NCI-H460 (cell line): ENCODE measurements at regions not wholly inside any gene's neighbourhood (a gene's known extent, or its start where the extent isn't known, plus 50 kb on each side); places are given as distances from the start of the nearest gene placed in this dataset.

Source experiments
- DNase-seq: peaks from one replicate; pipeline ENCODE4 v3.0.0-alpha.2; 2016; ENCODE audit warnings: low read depth; ENCODE audit errors: extremely low read depth

DNA sequence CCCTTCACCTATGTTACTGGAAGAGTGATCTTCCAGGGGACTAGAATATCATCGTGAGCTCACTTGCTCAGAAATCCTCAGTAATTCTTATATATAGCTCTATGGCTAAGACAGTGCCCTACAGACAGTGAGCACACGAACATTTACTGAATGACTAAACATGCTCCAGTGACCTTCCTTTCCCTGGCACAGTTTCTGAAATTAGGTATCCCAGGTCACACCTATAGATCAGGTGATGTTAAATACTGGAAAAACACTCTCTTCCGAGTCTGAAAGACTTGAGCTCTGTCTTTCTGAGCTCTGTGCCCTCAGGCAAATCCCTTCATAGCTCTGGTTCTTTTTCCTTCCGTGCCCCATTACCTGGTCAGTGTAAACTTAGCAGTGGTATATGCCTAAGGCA lies 239.4 kb upstream of the LRIG1 start:
- DNase-seq: no peak

DNA sequence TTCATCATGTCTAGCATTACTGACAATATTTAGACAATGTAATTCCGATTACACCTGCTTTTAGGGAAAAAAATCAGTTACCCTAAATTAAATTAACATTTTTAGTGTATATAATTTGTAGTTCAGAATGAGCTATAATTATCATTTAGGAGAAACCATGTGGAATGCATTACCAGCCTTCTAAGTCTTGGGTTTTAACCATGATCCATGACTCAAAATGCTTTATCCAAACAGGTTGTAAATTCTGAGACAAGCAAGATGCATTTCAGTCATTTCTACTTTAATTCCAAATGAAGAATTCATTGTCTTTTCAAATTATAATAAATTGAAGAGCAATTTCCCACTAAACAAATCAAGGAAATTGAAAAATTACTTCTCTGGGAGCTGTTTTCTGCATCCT lies 243.7 kb upstream of the LRIG1 start:
- DNase-seq: no peak

DNA sequence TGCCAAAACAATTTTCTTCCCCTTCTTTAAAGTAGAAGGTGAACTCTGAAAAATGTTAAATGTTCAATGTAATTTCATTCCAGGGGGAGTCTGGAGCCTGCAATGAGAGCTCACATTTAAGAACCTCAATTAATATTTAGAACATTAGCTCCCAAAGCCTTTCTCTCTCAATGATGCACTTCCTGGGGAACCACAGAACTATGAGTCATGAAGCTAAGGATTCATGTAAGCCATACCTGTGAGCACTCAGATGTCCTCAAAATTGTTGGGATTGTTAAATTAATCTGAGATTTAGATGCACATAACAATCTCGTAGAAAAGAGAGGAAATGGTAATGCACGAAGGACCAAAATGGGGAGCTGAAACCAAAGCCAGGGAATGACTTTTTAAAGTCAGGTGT lies 244.2 kb upstream of the LRIG1 start:
- no peak for DNase-seq

DNA sequence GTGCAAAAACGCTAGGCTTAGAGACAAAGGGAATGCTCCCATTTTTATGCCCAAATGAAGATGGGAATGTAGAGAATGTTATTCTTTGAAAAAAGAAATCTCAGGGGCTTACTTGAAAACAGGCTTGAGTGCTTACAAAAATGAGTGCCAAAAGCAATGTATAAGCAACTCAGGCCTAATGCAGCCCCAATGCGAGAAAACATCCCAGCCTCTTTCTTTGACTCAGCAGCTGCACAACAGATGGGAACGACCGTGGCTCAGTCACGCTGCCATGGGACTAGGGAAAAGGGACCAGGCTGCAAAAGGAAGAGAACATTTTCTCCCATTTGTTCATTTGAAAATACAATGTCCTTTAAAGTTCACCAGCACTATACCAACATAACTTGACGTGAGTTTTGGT lies 246.4 kb upstream of the LRIG1 start:
- DNase-seq: no peak

DNA sequence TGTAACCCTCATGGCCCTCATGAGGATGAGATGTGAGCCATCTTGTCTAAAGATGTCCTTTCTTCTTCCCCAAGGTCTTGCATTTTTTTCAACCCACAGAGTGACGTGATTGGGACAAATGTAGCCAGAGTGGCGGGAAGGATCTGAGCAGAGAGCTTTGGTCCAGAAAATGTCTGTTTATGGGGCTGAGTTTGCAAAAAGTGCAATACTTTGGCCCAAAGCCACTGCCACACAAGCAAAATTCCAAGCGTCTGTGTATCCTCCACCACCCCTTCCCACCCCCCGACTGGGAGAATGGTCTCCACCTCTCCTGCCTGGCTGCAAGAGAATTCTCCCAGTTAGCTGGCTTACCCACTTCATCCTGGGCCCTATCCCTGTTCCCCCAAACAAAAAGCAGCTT lies 246.9 kb upstream of the LRIG1 start:
- no peak for DNase-seq

DNA sequence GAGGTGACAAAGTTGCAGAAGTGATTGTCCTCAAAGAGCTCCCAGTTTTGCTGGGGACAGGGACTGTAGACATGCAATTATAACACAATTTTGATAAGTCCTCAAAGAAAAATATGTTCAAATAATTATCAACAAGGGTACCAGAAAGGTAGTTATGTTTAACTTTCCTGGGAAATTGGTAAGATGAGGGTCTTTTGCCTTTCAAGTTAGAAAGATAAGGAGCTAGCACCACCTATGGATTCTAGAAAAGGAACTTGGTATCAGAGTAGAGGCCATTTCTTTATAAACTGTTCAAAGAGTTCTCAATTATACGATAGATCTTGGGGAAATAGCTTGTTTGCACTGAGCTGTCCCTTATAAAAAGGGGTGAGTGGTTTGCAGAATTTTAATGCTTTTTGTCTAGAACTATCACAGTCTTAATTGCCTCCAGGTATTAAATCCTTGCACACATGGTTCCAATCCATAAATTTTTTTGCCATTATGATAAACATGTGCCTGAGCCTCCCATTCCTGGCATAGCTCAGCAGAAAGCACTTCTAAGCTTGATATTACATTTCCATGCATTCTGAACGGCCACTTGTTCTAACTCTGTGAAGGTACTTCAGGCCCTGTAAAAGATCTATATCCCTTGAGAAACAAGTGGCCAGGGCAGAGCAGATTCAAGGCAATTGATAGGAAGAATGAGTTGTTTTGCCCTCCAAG lies 247.5 kb upstream of the LRIG1 start:
- DNase-seq: no peak

DNA sequence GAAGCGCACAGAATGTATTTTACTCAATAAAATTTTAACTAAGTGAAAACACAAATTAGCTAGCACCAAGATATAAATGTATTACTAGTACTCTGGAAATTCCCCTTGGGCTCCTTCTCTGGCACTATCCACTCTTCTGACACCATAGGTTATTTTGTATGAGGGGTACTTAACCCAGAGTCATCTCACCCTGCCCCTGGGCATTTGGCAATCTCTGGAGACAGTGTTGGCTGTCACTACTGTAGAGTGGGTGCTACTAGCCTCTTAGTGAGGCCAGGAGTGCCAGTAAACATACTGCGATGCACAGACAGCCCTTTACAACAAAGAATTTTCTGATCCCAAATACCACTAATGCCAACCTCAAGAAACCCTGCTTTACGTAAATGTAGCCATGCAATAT lies 246.3 kb upstream of the KBTBD8 start:
- no peak for DNase-seq

DNA sequence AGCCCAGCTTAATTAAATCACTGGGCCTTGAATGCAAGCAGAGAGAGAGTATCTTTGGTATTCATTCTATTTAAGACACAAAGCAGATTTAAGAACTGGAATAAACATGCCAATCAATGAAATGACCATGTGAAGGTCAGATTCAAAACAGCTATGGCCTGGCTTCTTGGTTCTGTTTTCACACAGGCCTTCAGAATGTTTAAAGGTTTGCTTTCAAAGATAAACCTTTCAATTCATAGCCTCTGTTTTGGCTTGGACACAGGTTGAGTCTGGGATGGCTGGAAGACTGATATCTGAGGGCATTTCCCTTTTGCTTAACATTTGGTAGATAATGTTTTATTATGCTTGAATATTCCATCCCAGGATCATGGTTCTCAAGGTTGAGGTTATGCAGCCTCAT lies 244.4 kb upstream of the KBTBD8 start:
- DNase-seq: no peak

DNA sequence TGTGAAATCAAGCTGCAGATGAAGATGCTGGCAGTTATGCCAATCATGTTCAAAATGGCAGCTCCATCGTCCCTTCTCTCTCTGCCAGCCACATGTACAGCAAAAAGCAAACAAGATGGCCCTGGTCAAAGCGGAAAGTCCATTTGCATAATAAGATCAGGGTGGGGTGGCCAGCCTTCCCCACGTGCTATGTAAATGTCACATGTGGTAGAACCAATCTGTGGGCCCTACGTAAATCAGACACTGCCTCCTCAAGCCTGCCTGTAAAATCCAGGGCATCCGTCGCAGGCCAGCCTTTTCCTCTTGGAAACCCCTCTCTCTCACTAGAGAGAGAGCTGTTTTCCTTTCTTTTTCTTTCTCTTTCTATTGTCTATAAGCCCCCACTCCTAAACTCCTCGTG lies 243.5 kb upstream of the KBTBD8 start:
- DNase-seq: no peak

DNA sequence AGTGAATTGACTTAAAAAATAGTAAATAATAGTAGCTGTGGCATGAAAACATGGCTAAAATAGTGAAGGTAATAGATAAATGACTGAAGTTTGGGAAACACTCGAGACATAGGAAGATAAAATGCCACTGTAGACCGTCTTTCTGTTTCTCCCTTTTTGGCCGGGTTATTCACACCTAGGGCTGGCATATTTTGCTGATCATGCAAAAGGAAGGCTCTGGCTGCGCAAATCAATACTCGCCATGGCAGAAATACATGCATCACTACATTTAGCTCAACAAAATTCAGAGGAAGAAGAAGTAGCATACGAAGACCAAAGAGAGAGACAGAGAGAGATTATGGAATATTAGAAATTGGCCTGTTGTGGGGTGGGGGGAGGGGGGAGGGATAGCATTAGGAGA lies 242.2 kb upstream of the KBTBD8 start:
- DNase-seq: no peak

DNA sequence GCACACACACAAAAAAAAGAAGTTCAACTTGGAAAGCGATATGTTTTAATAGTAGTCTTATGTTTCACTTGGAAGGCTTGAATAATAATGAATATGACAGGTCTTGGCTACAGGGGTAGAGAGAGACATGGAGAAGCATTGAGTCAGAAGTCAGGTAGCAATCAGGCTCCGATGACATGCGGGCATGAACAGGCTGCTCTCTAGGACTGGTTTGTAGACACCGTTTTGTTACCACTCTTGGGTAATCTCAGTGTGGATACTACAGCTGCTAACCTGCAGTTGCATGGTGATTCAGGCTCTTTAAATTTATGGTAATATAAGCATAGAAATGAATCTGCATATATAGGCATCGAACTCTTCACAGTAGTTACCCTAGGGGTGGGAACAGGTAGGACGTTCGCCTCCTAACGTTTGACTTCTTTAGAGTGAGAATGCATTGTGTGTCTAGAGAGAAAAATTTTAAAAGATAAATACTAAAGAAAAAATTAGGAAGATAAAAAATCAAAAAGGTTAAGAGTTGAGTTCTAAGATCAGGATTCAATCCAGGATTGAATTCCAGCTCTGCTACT lies 241.6 kb upstream of the KBTBD8 start:
- no peak for DNase-seq

DNA sequence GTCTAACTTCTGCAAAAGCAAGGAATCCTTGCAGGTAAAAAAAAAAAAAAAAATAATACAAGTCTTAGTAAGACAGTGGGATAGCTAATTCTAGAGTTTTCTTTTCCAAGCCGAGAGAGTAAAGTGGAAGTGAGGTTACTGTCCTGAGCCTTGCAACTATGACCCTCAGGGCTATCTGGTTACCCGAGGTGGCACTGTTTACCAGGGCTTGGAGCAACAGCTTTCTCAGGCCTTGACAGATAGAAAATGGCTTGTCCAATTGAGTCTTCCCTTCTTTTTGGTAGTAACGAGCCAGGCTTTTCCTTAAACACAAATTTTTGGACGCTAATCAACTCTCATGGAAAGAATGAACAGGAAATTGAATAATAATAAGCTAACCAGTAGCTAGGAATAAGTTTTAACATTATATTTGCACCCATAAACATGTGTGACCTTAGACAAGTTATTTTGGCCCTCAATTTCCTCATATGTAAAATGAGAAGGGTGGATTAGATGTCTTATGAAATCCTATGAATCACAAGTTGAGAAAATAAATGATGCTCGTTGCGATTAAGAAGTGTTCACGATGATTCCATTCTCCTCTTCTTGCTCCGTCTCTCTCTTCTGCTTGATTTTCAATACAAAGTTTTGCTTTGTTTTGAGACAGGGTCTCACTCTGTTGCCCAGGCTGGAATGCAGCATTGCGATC lies 236.9 kb upstream of the KBTBD8 start:
- no peak for DNase-seq

DNA sequence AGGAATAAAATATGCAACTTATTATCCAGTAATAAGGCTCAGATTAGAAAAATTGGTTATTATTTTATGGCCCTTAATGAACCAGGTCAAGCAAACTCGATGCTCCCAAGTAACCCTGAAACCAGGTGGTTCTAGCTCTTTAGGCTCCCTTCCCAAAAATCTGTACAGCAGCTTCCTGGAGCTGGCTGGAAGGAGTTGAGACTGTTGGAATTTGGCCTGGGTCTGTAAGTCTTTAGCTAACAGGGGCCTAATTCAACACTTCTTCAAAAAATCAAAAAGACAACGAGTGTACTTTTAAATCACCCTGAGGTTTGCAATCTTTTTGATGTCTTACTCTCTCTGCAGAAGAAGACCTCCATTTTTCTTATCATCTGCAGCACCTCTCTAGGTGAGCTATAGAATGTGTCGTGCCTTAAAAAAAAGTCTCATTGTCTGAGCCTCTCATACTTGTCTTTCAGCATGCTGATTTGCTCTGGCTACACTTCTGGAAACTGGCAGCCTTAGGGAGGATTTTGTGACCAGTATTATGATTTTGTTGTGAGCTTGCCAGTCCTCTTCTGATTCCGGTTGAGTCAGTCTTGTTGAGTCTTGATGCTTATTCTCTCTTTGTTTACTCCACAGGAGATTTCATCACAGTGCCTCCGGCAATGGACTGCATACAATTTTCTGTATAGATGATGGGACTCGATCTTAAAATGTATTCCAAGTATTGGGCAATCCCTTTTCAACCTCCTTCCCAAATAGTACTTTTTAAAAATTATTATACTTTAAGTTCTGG lies 235.0 kb upstream of the KBTBD8 start:
- DNase-seq: peak; percentile 1

DNA sequence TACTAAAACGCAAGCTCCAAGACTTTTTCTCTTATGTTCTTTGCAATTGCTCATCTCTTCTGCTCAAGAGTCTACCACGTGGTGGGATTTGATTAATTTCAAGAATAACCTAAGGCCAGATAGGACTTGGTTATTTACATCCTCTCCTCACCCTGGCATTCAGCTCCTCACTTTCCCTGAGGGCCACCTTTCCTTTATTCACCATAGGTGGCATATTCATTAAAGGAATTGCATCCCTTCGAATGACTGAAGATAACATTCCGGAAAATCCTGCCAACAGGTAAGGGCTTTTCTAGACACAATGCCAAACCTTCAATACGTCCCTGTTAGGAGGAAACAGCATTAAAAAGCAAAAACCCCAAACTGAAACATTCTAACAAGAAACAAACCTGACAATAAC lies 220.0 kb upstream of the KBTBD8 start:
- no peak for DNase-seq

DNA sequence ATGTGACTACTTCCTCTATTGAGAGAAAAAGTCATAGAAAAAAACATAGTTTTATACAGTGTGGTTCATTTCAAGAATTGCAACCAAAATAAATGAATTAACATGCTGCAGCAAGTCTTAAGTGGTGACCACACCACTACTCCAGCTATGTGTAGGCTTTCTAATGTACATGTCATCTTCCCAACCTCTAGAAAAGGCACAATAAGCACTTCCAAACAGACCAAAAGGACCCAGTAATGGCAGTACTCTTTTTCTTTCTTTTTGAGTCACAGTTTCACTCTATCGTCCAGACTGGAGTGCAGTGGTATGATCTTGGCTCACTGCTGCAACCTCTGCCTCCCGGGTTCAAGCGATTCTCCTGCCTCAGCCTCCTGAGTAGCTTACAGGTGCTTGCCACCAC lies 219.3 kb upstream of the KBTBD8 start:
- DNase-seq: no peak

DNA sequence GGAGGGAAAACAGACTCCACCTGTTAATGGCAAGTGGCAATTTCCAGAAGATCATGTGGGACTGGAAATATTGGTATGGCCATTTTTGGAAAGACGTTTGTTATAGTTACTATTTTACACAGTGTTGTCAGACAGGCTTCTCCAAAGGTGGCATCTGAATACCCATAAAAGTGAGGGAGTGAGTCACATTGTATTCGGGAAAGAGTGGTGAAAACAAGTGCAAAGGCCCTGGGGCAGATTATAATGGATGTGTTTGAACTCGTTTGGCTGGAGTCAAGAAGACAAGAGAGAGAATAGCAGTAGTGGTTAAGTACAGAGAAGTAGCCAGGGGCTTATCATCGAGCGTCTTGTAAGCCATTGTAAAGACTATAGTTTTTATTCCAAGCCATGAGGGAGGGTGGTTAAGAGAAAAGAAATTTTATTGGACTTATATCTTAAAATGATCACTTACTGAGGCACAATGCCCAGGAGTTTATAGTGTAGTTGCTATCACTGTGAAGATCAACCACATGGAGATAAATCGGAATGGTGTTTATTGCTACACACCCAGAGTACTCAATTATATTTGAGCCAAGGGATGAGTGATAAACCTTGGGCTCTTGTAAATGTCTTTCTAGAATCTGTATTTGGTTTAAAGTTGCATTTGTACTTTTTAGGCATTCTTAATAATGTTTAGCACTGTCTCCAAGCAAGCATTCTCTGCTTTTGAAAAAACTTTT lies 212.8 kb upstream of the KBTBD8 start:
- no peak for DNase-seq

DNA sequence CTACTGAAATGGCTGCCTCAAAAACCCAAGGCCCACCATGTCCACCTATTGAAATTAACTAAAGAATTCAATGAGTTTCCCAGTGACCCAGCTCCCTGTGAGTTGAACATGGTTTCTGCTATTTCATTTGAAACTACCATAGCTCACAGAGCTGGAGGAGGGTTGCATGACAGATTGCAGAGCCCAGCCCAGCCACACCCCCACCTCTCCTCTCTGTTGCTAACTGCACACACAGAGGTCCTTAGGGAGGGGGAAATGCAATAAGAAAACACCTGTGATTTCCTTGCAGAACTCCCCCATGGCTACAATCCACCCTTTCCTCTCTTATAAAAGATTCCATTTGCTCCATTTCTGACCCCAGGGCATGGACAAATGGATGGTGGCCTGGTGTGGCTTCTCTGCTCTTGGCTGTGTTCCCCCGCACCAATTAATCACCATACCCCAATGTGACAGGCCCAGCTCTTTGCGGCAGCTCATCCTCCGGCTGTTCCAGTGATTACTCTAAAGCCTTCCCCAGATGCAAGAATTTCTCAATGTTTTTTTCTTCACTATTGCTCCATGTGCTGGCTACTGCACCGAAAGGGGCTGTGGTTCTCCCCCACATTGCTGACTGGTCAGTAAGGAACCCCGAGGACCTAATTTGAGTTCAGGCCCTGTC lies 208.4 kb upstream of the KBTBD8 start:
- no peak for DNase-seq

DNA sequence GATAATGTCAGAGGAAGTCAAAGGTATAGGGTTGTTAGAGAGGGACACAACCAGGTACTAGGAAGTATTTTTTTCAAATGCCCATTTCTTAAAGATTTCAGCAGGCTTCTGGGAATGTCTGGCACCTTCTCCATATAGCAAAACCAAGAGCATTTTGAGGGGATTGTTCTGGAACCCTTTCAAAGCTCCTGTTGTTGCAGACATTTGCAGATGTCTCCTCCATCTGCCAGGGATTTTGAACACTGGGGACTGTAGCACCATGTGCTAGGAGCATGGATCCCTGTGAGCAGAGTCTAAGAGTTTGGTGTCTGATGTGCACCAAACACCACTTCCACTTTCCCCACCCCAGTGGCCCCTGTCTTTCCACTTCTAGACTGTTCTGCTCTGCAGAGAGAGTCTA lies 206.0 kb upstream of the KBTBD8 start:
- DNase-seq: no peak

DNA sequence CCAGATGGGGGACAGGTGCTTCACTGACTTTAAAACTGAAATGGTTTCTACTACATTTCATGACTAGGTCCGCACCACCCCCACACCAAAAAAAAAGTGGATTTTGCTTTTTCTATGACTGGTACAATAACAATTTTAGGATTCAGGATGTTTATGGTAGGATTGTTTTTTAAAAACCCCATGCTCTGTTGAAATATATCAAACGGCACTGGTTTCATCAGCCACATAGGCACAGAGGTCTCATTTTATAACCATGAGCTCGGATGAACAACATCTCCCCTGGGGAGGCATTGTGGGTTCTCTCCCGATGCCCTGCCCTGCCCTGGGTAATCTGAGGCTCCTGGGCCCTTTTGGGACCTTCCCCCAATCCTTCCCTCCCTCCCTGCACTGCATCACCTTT lies 202.7 kb upstream of the KBTBD8 start:
- no peak for DNase-seq

DNA sequence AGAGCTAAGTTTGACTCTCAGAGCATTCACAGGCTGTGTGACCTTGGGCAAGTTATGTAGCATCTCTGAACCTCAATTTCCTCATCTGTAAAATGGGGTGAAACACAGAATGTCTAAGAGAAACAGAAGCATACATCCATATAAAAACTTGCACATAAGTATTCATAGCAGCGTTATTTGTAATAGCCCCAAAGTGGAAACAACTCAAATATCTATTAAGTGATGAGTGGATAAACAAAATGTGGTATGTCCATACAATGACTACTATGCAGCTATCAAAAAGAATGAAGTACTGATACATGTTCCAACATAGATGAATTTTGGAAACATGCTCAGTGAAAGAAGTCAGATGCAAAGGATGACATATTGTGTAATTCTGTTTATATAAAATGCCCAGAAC lies 201.8 kb upstream of the KBTBD8 start:
- no peak for DNase-seq
